HL-60 (cell line): ENCODE measurements at regions not wholly inside any gene's neighbourhood (a gene's known extent, or its start where the extent isn't known, plus 50 kb on each side); places are given as distances from the start of the nearest gene placed in this dataset.

ENCODE experiments used
- CTCF ChIP-seq: IDR thresholded peaks from one replicate; pipeline ENCODE4 v1.5.1; 2011; ENCODE audit warnings: low read length, control low read depth, inconsistent platforms; ENCODE audit not compliant: insufficient read depth
- POLR2AphosphoS5 ChIP-seq: IDR thresholded peaks from 2 replicates; pipeline ENCODE4 v1.6.1; 2012; ENCODE audit warnings: low read depth
- REST ChIP-seq: IDR thresholded peaks from 2 replicates; pipeline ENCODE4 v1.6.1; 2012; ENCODE audit warnings: low read depth; ENCODE audit not compliant: insufficient replicate concordance

GRCh38 chr1:57788313-57788712 lies 364.5 kb upstream of the DAB1 start:
- TF ChIP-seq CTCF (no peak), POLR2AphosphoS5 (no peak), REST (no peak)
